ENCODE measurements at regions not wholly inside any gene's neighbourhood (a gene's known extent, or its start where the extent isn't known, plus 50 kb on each side); places are given as distances from the start of the nearest gene placed in this dataset.

GRCh38 chr7:41504214-41504980 is 198.5 kb downstream of the INHBA start:
- TF ChIP-seq EZH2phosphoT487 (IDR thresholded peaks at IDR 0.05) (no peak), CTCF (IDR thresholded peaks at IDR 0.05) (no peak), EZH2 (IDR thresholded peaks at IDR 0.05) (no peak)

All from neural progenitor cell (in vitro differentiated cells).